HG03097 (cell line): ENCODE measurements at regions not wholly inside any gene's neighbourhood (a gene's known extent, or its start where the extent isn't known, plus 50 kb on each side); places are given as distances from the start of the nearest gene placed in this dataset.
"Not testable (repeated sequence)": the region's sequence is repeated elsewhere in the genome, so short reads cannot be mapped to it uniquely, and the experiment has no call there.

Experiments used
- ATAC-seq: cut with Tn5 transposase; IDR thresholded peaks from one replicate; pipeline ENCODE4 v1.9.1; 2021; ENCODE audit not compliant: unreplicated experiment, low FRiP score

DNA sequence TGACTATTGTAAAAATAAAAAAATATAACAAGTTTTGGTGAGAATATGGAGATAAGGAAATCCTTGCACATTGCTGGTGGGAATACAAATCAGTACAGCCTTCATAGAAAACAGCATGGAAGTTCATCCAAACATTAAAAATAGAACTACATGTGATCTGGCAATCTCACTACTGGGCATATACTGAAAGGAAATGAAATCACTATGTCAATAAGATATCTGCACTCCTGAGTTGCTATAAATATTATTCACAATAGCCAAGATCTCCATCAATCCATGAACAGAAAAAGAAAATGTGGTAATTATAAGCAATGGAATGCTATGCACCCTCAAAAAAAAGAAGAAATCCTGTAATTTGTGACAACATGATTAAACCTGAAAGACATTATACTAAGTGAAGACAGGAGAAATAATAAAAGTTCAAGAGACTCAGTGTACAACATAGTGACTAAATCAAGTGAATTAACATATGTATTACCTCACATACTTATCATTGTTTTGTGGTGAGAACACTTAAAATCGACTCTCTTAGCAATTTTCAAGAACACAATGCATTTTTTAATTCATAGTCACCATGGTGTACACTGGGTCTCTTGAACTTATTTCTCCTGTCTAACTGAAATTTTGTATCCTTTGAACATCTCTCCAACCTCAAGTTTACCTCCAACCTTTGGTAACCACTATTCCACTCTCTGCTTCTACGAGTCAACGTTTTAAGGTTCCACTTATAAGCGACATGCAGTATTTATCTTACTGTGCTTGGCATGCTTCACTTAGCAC, 1703.7 kb upstream of the AGA start:
- ATAC-seq: no peak

DNA sequence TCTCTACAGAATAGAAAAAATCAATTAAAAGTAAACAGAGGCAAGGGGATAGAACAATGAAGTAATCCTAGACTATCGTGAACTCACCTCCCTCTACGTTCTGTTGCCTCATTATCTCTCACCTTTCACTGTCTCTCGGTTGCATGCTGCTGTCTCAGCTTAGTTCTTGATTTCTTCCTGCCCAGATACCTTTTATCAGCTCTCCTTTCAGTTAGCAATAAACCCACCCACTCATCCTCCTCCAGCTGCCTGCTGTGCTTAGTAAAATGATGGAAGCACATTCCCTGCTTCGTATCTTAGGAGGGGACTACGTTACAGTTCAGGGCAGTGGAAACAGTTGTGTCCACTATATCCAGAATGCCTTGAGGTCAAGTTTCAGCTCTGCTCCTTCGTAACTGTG, 1709.5 kb upstream of the AGA start:
- no peak for ATAC-seq

DNA sequence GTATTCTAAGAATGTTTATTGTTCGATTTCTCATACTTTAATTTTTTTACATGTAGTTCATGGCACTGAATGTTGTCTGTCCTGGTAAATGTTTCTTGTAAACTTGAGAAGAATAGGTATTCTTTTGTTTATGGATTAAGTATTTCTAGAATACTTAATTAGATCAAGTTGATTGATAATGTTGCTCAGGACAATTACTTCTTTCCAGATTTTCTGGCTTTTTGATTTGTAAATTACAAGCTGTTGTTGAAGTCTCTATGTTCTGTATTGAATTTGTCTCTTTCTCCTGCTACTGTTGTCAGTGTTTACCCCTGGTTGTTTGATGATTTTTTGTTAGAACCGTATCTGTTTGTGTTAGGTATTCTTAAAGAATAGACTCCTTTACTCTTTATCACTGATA, 1720.9 kb upstream of the AGA start:
- no peak for ATAC-seq

DNA sequence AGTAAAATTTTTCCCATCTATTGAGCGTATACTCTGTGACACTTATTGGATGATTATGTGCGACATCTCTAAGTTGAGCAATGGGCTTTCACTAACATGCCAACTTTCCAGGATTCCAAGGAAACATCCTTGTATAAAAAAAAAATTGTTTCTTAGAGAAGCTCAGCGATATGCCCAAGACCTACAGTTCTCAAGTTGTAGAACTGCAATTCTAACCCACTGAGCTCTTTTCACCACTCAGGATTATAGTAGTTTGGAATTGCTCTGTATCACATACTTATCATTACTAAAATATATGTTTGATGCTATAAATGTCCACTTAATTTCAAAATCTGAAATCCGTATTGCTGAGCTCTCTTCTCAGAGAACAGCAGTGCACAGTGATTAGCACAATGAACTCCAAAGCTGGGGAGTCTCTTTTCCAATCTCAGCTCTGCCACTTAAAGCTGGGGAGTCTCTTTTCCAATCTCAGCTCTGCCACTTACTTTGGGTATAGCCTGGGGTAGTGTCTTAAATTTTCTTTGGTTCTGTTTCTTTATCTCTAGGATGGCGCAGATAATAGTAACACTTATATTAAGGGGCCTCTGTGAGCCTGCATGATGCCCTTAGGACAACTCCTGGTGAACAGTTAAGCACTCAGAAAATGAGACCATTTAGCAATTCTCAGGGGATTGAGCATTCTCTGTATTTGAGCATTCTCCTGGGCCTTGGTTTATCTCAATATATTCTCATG, 1722.2 kb upstream of the AGA start:
- ATAC-seq: no peak

DNA sequence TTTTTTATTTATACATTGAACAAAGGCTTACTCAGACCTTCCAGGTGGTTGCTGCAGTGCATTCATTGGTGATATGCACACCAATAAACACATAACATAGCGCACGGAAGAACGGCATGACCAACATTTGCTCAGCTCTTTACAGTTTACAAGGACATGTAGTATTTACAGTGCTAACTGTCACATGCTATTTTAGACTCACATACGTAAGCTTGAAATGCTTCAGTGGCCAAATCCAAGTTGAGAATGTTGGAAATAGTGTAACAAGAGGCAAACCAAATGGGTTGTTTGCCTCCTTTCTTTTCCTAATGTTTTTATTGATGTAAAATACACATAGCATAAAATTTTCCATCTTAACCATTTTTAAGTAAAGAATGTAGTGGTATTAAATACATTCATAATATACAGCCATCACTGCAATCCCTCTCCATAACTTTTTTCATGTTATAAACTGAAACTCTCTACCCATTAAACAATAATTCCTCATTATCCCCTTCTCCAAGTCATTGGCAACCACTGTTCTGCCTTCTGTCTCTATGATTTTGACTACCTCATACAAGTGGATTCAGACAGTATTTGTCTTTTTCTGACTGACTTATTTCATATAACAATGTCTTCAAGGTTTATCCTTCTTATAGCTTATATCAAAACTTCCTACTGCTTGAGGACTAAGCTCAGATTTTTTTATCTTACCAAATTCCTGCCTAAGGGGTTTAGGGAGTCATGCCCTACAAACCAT, 1722.9 kb upstream of the AGA start:
- no peak for ATAC-seq

DNA sequence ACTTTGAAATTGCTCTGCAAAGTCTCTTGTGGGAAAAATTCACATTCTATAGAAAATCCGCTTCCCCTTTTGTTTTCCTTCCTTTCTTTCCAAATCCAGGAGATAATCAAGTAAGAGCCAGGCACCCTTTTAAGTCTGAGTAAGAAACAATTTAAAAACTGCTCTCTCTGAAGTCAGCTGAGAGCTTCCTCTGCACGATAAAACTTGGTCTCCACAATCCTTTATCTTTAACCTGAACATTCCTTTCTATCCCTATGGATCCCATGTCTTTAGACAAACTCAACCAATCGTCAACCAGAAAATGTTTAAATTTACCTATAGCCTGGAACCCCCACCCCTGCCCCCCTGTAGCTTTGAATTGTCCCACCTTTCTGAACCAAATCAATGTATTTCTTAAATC, 1723.6 kb upstream of the AGA start:
- no peak for ATAC-seq

DNA sequence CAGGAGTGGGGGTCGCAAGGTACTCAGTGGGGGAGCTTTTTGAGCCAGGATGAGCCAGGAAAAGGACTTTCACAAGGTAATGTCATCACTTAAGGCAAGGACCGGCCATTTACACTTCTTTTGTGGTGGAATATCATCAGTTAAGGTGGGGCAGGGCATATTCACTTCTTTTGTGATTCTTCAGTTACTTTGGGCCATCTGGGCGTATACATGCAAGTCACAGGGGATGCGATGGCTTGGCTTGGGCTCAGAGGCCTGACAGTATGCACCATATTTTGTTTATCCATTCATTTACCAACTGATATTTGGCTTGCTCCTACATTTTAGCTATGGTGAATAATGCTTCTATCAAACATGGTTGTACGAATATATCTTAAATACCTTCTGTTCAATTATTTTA, 1728.1 kb upstream of the AGA start:
- ATAC-seq: not testable (repeated sequence)

DNA sequence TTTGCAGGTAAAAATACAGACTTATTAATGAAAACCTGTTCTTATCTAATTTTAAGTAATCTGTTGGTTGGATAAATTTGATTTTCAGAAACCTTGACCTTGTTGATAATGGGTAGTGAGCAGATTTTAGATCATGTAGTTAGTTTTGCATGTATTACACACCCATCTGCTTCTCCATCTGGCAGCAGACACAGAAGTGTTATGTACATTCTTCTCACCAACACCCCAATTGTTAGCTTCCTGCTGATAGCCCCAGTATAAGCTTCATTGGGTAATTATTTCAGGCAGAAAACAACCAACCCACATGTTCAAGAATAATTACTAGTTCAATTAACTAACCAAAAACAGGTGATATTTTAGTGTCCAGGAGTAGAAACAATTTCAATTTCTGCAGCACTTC, 1740.5 kb upstream of the AGA start:
- ATAC-seq: no peak

DNA sequence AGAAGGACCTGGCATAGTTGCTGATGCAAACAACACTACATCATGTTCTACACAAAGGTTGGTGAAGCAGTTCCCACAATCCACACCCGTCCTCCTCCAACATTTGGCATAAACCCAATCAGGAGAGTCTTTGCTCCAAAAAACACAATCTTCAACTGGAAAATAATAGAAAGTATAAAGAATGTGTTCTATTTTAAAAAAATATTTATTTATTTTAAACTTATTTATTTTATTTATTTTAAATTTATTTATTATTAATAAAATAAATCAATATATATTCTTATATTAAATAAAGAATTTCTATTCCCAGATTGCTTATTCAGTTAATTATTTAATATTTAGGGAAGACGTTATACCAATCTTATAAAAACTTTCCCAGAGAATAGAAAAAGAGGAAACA, 1753.7 kb upstream of the AGA start:
- ATAC-seq: no peak

DNA sequence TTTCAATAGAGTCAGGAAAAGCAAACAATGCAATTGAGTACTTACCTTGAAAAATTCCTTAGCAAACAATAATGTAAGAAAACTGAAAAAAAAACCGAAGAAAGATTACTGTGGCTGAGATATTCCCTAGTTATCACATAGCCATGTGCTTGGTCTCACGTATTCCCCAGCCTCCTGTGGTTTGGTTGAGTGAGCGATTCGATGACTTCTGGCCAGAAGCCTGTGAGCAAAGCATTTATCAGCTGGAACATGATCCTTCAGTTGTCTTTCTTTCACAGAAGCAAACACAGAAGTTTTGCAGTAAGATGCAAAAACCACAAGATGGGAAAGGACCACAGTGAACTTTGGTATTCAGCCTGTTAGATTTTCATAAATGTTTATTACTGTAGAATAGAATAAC, 1754.3 kb upstream of the AGA start:
- ATAC-seq: no peak

DNA sequence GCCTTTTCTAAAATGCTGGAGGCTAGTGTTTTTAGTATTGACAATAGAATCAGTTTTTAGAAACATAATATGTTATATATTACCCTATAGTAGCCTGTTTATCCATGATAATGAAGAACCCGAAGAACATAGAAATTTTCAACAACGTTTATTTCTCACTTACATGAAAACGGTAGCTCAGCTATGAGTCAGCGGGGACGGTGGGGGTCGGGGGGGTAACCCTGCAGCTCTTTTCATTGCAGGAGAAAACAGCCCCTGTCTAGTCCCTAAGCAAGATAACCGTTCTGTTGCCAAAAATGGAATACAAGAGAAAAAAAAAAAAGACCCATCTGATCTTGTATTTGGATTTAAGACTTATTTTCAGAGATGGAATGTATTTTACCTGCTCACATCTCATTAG, 1758.4 kb upstream of the AGA start:
- no peak for ATAC-seq

DNA sequence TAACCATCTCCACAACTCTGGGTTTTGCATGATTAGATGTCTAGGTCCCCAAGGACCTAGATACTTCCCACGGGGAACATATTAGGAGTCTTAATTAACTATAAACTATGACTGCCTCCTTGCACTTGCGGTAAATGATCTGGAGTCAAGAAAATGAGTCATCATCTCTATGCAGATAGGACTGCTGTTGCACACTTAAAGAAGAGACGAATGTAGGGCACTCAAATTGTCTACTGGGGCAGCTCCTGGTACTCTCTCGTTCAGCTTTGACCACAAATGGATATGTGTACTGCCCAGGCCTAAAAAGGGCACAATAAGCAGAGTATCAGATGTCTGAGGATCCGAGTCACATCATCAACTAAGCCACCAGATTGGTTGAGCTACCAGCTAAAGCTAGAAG, 1783.4 kb upstream of the AGA start:
- no peak for ATAC-seq

DNA sequence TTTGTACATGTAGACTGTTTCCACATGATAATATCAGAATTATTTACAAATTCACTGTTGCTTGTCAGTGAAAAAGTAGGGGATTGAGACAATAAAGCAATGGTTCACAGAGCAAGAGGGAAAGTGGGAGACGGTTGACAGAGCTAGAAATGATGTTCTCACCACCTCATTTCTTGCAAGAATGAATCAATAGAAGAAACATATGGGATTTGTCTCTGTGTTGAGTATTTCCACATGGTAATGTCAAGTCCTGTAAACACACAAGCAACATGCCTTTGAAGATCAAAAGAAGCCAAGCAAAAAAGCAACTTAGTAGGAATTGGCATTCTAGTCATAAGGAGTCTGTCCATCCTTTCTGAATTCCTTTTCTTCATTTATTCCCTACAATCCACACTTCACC, 1806.6 kb upstream of the AGA start:
- ATAC-seq: no peak

DNA sequence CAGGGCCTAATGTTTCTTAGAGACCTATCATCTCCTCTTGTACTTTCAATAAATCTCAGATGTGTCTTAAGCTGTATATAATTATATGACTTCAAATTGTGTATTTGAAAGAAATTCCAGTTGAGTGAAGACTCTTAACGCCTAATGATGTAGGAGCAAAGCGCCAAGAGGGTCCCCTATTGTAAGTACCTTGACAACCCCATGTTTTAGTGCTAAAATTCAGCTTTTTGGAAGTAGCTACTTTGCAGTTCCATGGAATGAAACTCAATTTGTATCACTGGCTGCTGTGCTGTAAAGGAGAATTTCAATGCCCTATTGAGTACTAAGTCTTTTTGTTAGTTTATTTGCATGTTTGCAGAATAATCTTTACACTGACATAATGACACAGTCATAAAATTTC, 1826.6 kb upstream of the AGA start:
- no peak for ATAC-seq

DNA sequence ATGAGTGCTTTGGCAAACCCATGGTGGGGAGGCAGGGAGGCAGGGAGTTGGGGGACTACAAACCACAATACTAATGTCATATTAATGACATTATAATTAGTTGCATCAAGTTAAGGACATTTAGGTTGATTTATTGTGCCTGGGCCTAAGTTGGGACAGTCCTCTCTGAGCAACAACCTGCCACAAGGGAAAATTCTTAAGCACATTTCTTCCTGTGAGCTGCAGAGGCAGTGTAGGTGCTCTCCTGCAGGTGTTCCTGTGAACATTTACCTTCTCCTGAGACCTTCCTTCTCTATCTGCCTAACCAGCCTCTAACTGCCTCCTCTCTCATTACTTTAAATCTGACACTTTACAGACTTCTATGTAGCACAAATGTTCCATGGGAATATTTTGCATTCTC, 1830.0 kb upstream of the AGA start:
- no peak for ATAC-seq

DNA sequence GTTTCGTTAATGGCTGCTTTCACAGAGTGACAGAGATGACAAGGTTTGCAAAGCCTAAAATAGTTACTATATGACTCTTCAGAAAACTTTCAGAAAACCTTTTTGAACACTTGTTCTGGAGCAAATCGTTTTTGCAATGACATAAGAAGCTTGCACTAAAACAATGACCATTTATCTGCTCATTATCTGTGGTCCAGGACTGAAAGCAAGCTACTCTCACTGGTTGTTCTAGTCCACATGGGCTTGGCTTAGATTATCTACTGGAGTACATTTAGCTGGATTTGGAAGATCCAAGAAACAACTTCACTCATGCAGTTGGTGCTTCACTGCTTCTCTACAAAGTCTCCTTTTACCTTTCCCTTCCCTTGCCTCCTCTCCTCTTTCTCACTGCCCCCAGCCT, 1836.4 kb upstream of the AGA start:
- no peak for ATAC-seq

DNA sequence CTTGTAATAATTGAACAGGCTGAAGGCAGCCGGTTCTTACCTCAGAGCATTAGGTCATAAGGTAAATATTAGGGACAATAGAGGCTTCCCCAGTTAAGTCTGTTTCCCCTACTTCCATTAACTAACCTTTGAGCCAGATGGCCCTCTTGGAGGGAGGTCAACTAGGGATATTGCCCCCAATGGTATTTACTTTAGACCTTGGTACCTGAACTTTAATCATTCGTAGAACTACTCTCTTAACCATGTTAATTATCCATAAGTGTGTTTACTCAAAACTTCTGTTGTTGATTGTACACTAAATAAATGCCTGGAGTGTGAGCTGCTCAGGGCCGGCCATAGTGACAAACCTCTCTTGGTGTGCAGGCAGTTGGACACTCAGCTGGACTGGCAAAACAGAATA, 1843.5 kb upstream of the AGA start:
- ATAC-seq: no peak

DNA sequence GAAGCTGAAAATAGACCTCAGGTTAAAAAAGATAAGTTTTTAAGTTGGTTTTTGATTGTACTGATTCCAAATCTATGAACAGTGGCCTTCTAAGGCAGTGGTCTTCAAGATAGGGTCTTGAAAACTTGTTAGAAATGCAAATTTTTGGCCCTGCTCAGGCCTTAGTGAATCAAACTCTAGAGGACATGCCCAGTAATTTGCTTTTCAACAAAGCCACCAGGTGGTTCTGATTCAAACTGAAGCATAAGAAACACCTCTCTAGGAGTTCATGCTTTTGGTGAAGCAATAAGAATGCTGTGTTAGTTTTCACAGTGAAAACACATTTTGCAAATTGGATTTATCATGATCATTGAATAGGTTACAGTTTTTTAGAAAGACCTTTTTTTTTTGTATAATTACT, 1849.4 kb upstream of the AGA start:
- no peak for ATAC-seq

DNA sequence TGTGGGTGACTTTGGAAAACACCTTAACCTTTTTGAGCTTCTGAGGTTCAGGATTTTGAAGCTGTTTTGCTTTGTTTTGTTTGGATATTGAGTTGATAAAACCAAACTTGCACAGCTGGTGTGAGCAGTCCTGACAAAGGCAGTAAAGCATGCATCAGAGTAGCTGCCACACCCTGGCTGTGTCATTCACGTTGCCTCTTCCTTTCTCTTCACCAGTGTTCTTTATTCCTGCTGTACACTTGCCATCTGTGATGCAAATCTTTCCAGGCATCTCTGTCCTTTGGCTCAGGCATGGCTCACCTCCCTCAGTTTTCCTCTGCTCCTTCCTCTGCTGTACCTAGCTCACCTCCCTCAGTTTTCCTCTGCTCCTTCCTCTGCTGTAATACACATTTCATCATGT, 1850.2 kb upstream of the AGA start:
- no peak for ATAC-seq

DNA sequence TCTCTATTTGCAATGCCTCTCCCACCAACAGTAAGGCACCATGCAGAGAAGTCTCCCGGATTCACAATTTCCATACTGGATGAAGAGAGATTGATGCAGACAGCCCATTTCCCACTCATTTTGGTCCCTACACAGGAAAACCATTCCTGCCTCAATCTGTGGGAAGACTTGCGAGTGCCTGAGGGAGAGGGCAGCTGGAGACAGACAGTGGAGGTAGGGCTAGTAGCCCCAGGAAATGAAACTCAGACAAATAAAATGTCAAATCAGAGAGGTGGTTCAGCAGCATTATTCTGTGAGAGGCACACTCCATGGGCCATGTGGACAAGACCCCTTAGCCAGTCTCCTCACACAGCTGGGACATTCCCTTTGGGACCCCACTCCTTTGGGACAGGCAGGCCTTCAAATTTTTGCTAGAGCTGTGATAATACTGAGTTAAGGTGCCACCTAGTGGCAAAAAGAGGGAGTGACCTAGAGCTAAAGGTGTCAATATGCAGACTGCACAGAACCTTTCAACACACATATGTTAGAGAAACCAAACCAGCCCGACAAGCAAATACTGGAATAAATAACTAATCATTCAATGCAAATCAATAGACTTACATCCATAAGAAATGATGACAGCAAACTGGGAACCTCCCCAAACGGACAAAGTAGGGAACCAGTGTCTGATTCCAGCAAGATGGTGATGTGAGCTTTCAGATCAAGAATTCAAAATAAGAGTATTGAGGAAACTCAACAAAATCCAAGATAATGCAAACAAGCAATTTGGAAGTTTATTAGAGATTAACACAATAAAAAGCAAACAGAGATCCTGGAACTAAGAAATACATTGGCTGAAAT, 1865.3 kb upstream of the AGA start:
- ATAC-seq: peak; percentile 90

DNA sequence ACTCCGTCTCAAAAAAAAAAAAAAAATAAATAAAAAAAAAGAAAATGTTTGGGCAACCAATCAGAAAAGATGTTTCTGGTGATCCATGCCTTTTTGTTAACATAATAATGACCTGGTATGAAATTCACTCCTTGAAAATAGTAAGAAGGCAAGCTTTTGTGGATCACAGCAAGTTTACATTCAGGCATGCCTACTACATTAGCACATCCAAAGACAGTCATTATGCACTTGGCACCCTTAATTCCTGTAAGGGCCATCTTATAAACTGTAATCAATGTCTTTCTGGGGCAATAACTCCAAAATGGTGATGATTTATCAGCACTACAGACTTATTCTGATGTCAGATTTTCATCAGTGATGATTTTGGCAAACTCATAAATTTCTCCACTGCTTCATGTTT, 1871.6 kb upstream of the AGA start:
- ATAC-seq: no peak
